Calu3 (cell line): ENCODE measurements at regions not wholly inside any gene's neighbourhood (a gene's known extent, or its start where the extent isn't known, plus 50 kb on each side); places are given as distances from the start of the nearest gene placed in this dataset.

Source experiments
- BruUV-seq: library from RNA; stranded (reverse); fragments of 400-500 nt; replicated peaks from 2 replicates; lab custom pipeline; 2021; lab: Mats Ljungman, UMichigan
- CTCF ChIA-PET: fragments of 300-600 bp; sonication (Branson Sonifier 250); formaldehyde crosslinking; loops from one replicate; lab custom pipeline; 2022; ENCODE audit warnings: antibody characterized with exemption; lab: Charles Lee
- DNase-seq: peaks from one replicate; pipeline ENCODE4 v3.0.0; 2022
- H3K27ac Mint-ChIP-seq: one replicate; pipeline ENCODE4 v1.8.0; 2022; ENCODE audit warnings: mixed read lengths; ENCODE audit not compliant: unreplicated experiment
- H3K27me3 Mint-ChIP-seq: one replicate; pipeline ENCODE4 v1.8.0; 2022; ENCODE audit warnings: mixed read lengths; ENCODE audit not compliant: unreplicated experiment
- H3K36me3 Mint-ChIP-seq: one replicate; pipeline ENCODE4 v1.8.0; 2022; ENCODE audit warnings: mild to moderate bottlenecking, moderate library complexity, mixed read lengths; ENCODE audit not compliant: insufficient read depth, unreplicated experiment
- H3K4me1 Mint-ChIP-seq: one replicate; pipeline ENCODE4 v1.8.0; 2022; ENCODE audit warnings: mild to moderate bottlenecking, low read depth, mixed read lengths; ENCODE audit not compliant: unreplicated experiment
- H3K4me3 Mint-ChIP-seq: one replicate; pipeline ENCODE4 v1.8.0; 2022; ENCODE audit warnings: mild to moderate bottlenecking, low read depth, moderate library complexity, mixed read lengths; ENCODE audit not compliant: unreplicated experiment
- H3K9me3 Mint-ChIP-seq: one replicate; pipeline ENCODE4 v1.8.0; 2022; ENCODE audit warnings: low read depth, mixed read lengths; ENCODE audit not compliant: unreplicated experiment
- intact Hi-C: fragments of 100-400 bp; cut with micrococcal nuclease; formaldehyde crosslinking; loops from one replicate; pipeline ENCODE4 v1.10.0; 2022; ENCODE audit not compliant: unreplicated experiment
- TF ChIP-seq, protein P1 (sequence below): fragments of 200-600 bp; IDR thresholded peaks from one replicate; pipeline ENCODE4 v1.8.0; 2022; ENCODE audit warnings: antibody characterized with exemption; ENCODE audit not compliant: unreplicated experiment

DNA sequence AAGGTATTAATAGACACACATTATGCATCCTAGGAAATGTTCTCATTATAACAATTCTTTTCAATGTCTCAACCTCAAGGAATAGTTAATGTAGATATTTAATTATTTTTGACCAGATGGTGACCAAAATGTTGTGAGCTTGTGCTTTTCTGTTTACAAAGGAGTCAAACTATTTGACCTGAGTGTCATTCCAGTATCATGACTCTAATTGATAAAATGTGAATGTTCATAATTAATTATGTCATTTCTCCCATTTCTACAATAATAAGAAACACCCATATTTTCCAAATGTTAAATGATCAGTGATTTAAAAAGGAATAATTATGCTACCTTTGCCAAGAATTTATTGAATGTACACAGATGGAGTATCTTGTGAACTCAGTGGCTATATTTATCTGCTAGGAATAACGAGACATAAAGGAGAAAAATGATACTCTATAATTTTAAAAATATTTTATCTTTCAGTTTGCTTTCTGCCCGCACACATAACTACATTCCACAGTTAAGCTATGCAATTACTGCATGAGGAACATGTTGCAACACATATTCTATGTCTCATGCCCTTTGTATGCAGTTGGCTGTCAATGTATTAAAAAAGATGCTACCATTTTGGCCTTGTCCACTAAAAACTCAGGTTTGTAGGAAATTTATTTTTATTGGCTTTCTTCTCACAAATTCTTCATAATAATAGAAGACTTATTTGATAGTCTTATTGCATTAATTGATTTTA, 376.7 kb upstream of the CCDC179 start:
- no peaks in the 10 kb centered on the region for H3K9me3 Mint-ChIP-seq
- intact Hi-C loops, result no loop called here
- no peaks in the 10 kb centered on the region for H3K4me1 Mint-ChIP-seq
- no peak overlapping the region for H3K27ac Mint-ChIP-seq
- no TSS peak for BruUV-seq
- TF ChIP-seq, protein P1, sequence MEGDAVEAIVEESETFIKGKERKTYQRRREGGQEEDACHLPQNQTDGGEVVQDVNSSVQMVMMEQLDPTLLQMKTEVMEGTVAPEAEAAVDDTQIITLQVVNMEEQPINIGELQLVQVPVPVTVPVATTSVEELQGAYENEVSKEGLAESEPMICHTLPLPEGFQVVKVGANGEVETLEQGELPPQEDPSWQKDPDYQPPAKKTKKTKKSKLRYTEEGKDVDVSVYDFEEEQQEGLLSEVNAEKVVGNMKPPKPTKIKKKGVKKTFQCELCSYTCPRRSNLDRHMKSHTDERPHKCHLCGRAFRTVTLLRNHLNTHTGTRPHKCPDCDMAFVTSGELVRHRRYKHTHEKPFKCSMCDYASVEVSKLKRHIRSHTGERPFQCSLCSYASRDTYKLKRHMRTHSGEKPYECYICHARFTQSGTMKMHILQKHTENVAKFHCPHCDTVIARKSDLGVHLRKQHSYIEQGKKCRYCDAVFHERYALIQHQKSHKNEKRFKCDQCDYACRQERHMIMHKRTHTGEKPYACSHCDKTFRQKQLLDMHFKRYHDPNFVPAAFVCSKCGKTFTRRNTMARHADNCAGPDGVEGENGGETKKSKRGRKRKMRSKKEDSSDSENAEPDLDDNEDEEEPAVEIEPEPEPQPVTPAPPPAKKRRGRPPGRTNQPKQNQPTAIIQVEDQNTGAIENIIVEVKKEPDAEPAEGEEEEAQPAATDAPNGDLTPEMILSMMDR, result no peak
- no peaks in the 10 kb centered on the region for H3K27me3 Mint-ChIP-seq
- no peaks in the 10 kb centered on the region for H3K36me3 Mint-ChIP-seq
- CTCF ChIA-PET, result interaction anchor here (1.2 kb wide), 1 partner anchor 16 kb away, joined by 3 read pairs; no protein-coding TSS in a partner anchor
- no peak for DNase-seq
- no peak overlapping the region for H3K4me3 Mint-ChIP-seq

DNA sequence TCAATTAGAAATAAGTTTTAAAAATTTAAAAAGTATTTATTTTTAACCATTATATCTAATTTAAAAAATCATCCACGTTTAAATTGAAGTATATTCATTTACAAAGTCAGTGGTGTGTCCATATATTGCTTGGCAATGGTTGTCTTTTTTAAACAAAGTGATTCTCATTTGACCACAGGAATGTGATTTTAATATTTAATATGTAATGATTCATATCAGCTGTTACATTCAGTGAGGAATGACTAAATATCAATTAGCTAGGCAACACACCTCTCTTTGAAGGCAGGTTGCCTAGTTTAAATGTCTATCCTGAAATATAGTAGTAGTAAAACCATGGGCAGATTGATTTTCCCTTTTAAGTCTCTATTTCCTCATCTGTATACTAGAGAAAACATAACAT, 392.2 kb upstream of the CCDC179 start:
- Mint-ChIP-seq H3K9me3 (peaks cover 2% of the 10 kb centered on the region), H3K4me3 (no peak overlapping the region), H3K36me3 (no peaks in the 10 kb centered on the region), H3K27me3 (no peaks in the 10 kb centered on the region), H3K27ac (no peak overlapping the region), H3K4me1 (no peaks in the 10 kb centered on the region)
- TF ChIP-seq, protein P1, result no peak
- BruUV-seq, result no TSS peak
- no peak for DNase-seq
- CTCF ChIA-PET, result interaction anchor here (1.2 kb wide), 1 partner anchor 15 kb away, joined by 3 read pairs; no protein-coding TSS in a partner anchor
- intact Hi-C loops, result no loop called here

DNA sequence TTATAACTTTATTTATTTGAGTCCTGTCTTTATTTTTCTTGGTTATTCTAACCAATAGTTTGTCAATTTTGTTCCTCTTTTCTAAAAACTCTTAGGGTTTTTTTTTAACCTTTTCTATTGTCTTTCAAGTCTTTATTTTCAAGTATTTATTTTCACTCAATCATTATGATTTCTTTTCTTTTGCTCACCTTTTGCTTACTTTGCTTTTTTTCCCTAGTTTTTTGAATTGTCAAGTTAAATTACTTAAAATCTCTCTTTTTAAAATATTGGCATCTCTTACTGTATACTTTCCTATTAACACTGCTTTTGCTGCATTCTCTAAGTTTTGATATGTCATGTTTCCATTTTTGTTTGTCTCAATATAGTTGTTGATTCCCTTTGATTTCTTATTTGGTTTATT, 396.8 kb upstream of the CCDC179 start:
- Mint-ChIP-seq H3K4me1 (no peaks in the 10 kb centered on the region), H3K36me3 (no peaks in the 10 kb centered on the region), H3K27ac (no peak overlapping the region), H3K4me3 (no peak overlapping the region), H3K27me3 (no peaks in the 10 kb centered on the region), H3K9me3 (peaks cover 2% of the 10 kb centered on the region)
- BruUV-seq, result no TSS peak
- intact Hi-C loops, result no loop called here
- TF ChIP-seq, protein P1, result no peak
- DNase-seq, result no peak
- CTCF ChIA-PET, result no interaction called here

DNA sequence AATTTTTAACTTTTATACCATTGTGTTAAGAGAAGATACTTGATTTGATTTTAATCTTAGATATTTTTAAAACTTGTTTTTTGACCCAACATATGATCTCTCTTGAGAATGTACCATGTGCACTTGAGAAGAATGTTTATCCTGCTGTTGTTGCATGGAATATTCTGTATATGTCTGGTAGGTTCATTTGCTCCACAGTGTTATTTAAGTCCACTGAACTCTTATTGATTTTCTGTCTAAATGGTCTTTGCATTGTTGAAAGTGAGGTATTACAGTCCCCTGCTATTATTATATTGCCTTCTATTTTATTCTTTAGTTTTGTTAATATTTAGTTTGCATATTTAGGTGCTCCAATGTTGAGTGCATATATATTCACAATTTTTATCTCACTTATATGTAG, 397.3 kb upstream of the CCDC179 start:
- H3K27ac Mint-ChIP-seq, result no peak overlapping the region
- intact Hi-C loops, result no loop called here

More for the DNA sequence above, 397.3 kb upstream of the CCDC179 start:
- TF ChIP-seq, protein P1, result no peak
- Mint-ChIP-seq H3K36me3 (no peaks in the 10 kb centered on the region), H3K9me3 (peaks cover 2% of the 10 kb centered on the region), H3K27me3 (no peaks in the 10 kb centered on the region), H3K4me3 (no peak overlapping the region), H3K4me1 (no peaks in the 10 kb centered on the region)
- no TSS peak for BruUV-seq
- DNase-seq, result no peak
- CTCF ChIA-PET, result no interaction called here
